ENCODE measurements at regions not wholly inside any gene's neighbourhood (a gene's known extent, or its start where the extent isn't known, plus 50 kb on each side); places are given as distances from the start of the nearest gene placed in this dataset.

GRCh38 chr15:70430069-70430468, 332.4 kb upstream of the TLE3 start:
- Histone ChIP-seq H2BK20ac (ENCODE audit: low read length) (no peak overlapping the region), H2AFZ (ENCODE audit: low read length) (no peak overlapping the region), H3K9ac (replicated peaks in 1 of 4; ENCODE audit: extremely low read depth in 1 of 4, low read depth in 3 of 4, low read length in 3 of 4) (no peak overlapping the region), H3K27ac (ENCODE audit: low read depth, low read length) (no peak overlapping the region), H3K4ac (replicated peaks; ENCODE audit: insufficient read length, low read depth, low read length) (no peak overlapping the region), H4K91ac (replicated peaks; ENCODE audit: insufficient read length, low read length) (no peak overlapping the region), H3K9me3 (ENCODE audit: insufficient read depth in 2 of 2, low read depth in 1 of 2, low read length in 1 of 2) (0 out of 4 replicates have a peak, but pooled peaks cover 0 to 4% of the 10 kb centered on the region in 2 experiments), H4K20me1 (replicated peaks in 1 of 2; ENCODE audit: control insufficient read depth in 1 of 2, insufficient read depth in 2 of 2, low read length in 2 of 2) (no peaks in the 10 kb centered on the region), H3K23me2 (ENCODE audit: low read depth, low read length) (no peaks in the 10 kb centered on the region), H3K79me2 (ENCODE audit: control insufficient read depth in 1 of 2, insufficient read depth in 2 of 2, low read length in 2 of 2) (no peaks in the 10 kb centered on the region), H3K4me2 (ENCODE audit: insufficient read depth in 1 of 2, low read depth in 2 of 2, low read length in 2 of 2) (no peak overlapping the region), H3K79me1 (ENCODE audit: low read depth, low read length) (no peaks in the 10 kb centered on the region), H2AK5ac (ENCODE audit: low read depth, low read length) (no peak overlapping the region), H3K56ac (replicated peaks; ENCODE audit: insufficient read length, low read depth, low read length) (no peak overlapping the region), H2BK5ac (ENCODE audit: low read depth, low read length) (no peak overlapping the region), H3K14ac (ENCODE audit: insufficient read length) (no peak overlapping the region), H3K27me3 (replicated peaks in 1 of 4; ENCODE audit: control insufficient read depth in 3 of 4, extremely low read depth in 1 of 4, insufficient read depth in 3 of 4, low read length in 3 of 4) (no peaks in the 10 kb centered on the region; a peak in 1 of 7 replicates), H3K4me1 (replicated peaks in 1 of 4; ENCODE audit: control insufficient read depth in 3 of 4, insufficient read depth in 4 of 4, low read length in 3 of 4) (peaks cover 0 to 12% (median 8%) of the 10 kb centered on the region in 4 experiments; a peak in 4 of 7 replicates), H4K8ac (ENCODE audit: extremely low read depth, insufficient read depth, low read length) (no peak overlapping the region), H2BK15ac (ENCODE audit: low read length) (no peak overlapping the region), H3K36me3 (ENCODE audit: control insufficient read depth in 2 of 4, insufficient read depth in 4 of 4, low read length in 3 of 4) (no peaks in the 10 kb centered on the region), H2BK12ac (ENCODE audit: low read depth, low read length) (no peak overlapping the region), H3K4me3 (ENCODE audit: extremely low read depth in 1 of 4, insufficient read depth in 2 of 4, low read depth in 3 of 4, low read length in 4 of 4) (no peak overlapping the region), H3K18ac (ENCODE audit: extremely low read depth, low read length) (no peak overlapping the region), H3K23ac (ENCODE audit: insufficient read length) (no peak overlapping the region), H2BK120ac (replicated peaks; ENCODE audit: low read depth, low read length) (no peak overlapping the region), H4K5ac (ENCODE audit: insufficient read length, low read depth, low read length) (no peak overlapping the region)
- 94% methylated on average over 1 of the region's 1 CpG; no CpG with 5 or more reads in 1 of the 2 experiments for WGBS, 2 experiments (ENCODE audit: extremely low coverage in 1 of 2, insufficient coverage in 1 of 2, insufficient read length in 1 of 2, insufficient replicate concordance in 2 of 2, low coverage in 1 of 2, low lambda C conversion rate in 2 of 2, missing lambda C conversion rate in 1 of 2)
- no peak for TF ChIP-seq RXRA (IDR thresholded peaks at IDR 0.05; ENCODE audit: insufficient read depth, low read depth, low read length)
- TF ChIP-seq SIRT6 (IDR thresholded peaks at IDR 0.05; ENCODE audit: low read length) = no peak
- TF ChIP-seq USF2 (IDR thresholded peaks at IDR 0.05; ENCODE audit: low read length) = no peak
- TF ChIP-seq SP1 (IDR thresholded peaks at IDR 0.05; ENCODE audit: low read depth, low read length) = no peak
- ChIA-PET CTCF (ENCODE audit: partially characterized antibody) (no interaction called here), POLR2A (ENCODE audit: partially characterized antibody) (no interaction called here)
- DNase-seq (ENCODE audit: low read depth in 1 of 2, low spot score in 2 of 2) (no peak), FAIRE-seq (no peak)

All from H1 (cell line).